A673 (cell line): ENCODE measurements at regions not wholly inside any gene's neighbourhood (a gene's known extent, or its start where the extent isn't known, plus 50 kb on each side); places are given as distances from the start of the nearest gene placed in this dataset.
"Not testable (repeated sequence)": the region's sequence is repeated elsewhere in the genome, so short reads cannot be mapped to it uniquely, and the experiment has no call there.

ENCODE experiments used
- EZH2 ChIP-seq: fragments of 200-600 bp; sonication (generic); IDR thresholded peaks from 2 replicates; pipeline ENCODE4 v1.6.1; 2017; ENCODE audit warnings: borderline replicate concordance, low read depth, mild to moderate bottlenecking, mixed read lengths, antibody characterized with exemption, low read length; ENCODE audit not compliant: poor library complexity, severe bottlenecking
- TF ChIP-seq, protein P1 (sequence below): fragments of 300-800, 200-600 bp; sonication (generic); conservative IDR thresholded peaks from 2 replicates; pipeline ENCODE4 v1.5.1; 2017; ENCODE audit warnings: low read depth, mild to moderate bottlenecking, antibody characterized with exemption, low read length, moderate library complexity, mixed read lengths

- not testable (repeated sequence) for TF ChIP-seq EZH2
- TF ChIP-seq, protein P1, sequence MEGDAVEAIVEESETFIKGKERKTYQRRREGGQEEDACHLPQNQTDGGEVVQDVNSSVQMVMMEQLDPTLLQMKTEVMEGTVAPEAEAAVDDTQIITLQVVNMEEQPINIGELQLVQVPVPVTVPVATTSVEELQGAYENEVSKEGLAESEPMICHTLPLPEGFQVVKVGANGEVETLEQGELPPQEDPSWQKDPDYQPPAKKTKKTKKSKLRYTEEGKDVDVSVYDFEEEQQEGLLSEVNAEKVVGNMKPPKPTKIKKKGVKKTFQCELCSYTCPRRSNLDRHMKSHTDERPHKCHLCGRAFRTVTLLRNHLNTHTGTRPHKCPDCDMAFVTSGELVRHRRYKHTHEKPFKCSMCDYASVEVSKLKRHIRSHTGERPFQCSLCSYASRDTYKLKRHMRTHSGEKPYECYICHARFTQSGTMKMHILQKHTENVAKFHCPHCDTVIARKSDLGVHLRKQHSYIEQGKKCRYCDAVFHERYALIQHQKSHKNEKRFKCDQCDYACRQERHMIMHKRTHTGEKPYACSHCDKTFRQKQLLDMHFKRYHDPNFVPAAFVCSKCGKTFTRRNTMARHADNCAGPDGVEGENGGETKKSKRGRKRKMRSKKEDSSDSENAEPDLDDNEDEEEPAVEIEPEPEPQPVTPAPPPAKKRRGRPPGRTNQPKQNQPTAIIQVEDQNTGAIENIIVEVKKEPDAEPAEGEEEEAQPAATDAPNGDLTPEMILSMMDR, result not testable (repeated sequence)
Observed at GRCh38 chr11:45372414-45372813, 86.3 kb upstream of the SYT13 start.
